WTC11 (cell line): ENCODE measurements at regions not wholly inside any gene's neighbourhood (a gene's known extent, or its start where the extent isn't known, plus 50 kb on each side); places are given as distances from the start of the nearest gene placed in this dataset.

Source experiments
- ATAC-seq: fragments of 200-7000 bp; cut with Tn5 transposase; 2 replicates; pipeline ENCODE4 v1.10.0; 2021; ENCODE audit warnings: mild to moderate bottlenecking, moderate library complexity
- CTCF ChIA-PET: fragments of 300-600 bp; sonication (Branson Sonifier 250); formaldehyde crosslinking; loops from one replicate; lab custom pipeline; 2021; ENCODE audit warnings: antibody characterized with exemption; lab: Charles Lee
- POLR2A ChIA-PET: fragments of 350-600 bp; sonication (Branson Sonifier 250); formaldehyde crosslinking; loops from one replicate; lab custom pipeline; 2021; ENCODE audit warnings: antibody characterized with exemption; lab: Charles Lee
- DNase-seq: peaks from one replicate; pipeline ENCODE4 v3.0.0; 2021; ENCODE audit warnings: low spot score
- H3K27ac Mint-ChIP-seq: 2 replicates; pipeline ENCODE4 v1.8.0; 2021; ENCODE audit warnings: mixed read lengths
- H3K27me3 Mint-ChIP-seq: 2 replicates; pipeline ENCODE4 v1.8.0; 2021; ENCODE audit warnings: low read depth, mild to moderate bottlenecking, moderate library complexity, mixed read lengths
- H3K36me3 Mint-ChIP-seq: 2 replicates; pipeline ENCODE4 v1.8.0; 2021; ENCODE audit warnings: mixed read lengths
- H3K4me1 Mint-ChIP-seq: 2 replicates; pipeline ENCODE4 v1.8.0; 2022; ENCODE audit warnings: mixed read lengths
- H3K4me3 Mint-ChIP-seq: 2 replicates; pipeline ENCODE4 v1.8.0; 2021; ENCODE audit warnings: mild to moderate bottlenecking, moderate library complexity, mixed read lengths
- H3K9me3 Mint-ChIP-seq: 2 replicates; pipeline ENCODE4 v1.8.0; 2021; ENCODE audit warnings: mixed read lengths
- ATF3 ChIP-seq: sonication (generic); formaldehyde crosslinking; conservative IDR thresholded peaks from 2 replicates; pipeline ENCODE4 v1.8.1; 2022; ENCODE audit warnings: mild to moderate bottlenecking, missing genetic modification reagents
- ATF6 ChIP-seq: sonication (generic); formaldehyde crosslinking; IDR thresholded peaks from 2 replicates; pipeline ENCODE4 v1.8.1; 2023; ENCODE audit warnings: mild to moderate bottlenecking, missing genetic modification reagents
- JAZF1 ChIP-seq: fragments of 250-450 bp; sonication (Bioruptor Pico); IDR thresholded peaks from 2 replicates; pipeline ENCODE4 v1.9.0; 2021; ENCODE audit warnings: moderate library complexity, mild to moderate bottlenecking, inconsistent platforms
- KAT7 ChIP-seq: sonication (generic); formaldehyde crosslinking; IDR thresholded peaks from 2 replicates; pipeline ENCODE4 v1.8.1; 2023; ENCODE audit warnings: missing genetic modification reagents, mild to moderate bottlenecking, borderline replicate concordance
- NR3C1 ChIP-seq: sonication (generic); formaldehyde crosslinking; conservative IDR thresholded peaks from 2 replicates; pipeline ENCODE4 v1.8.1; 2023; ENCODE audit warnings: low read depth, mild to moderate bottlenecking, missing genetic modification reagents
- SMAD4 ChIP-seq: sonication (generic); formaldehyde crosslinking; IDR thresholded peaks from 2 replicates; pipeline ENCODE4 v1.8.0; 2022; ENCODE audit warnings: mild to moderate bottlenecking, missing genetic modification reagents
- ZNF232 ChIP-seq: sonication (generic); formaldehyde crosslinking; IDR thresholded peaks from 2 replicates; pipeline ENCODE4 v1.8.0; 2022; ENCODE audit warnings: mild to moderate bottlenecking, missing genetic modification reagents
- TF ChIP-seq, protein P1 (sequence below): sonication (generic); formaldehyde crosslinking; IDR thresholded peaks from 2 replicates; pipeline ENCODE4 v1.8.1; 2023; ENCODE audit warnings: mild to moderate bottlenecking, missing genetic modification reagents, moderate library complexity
- TF ChIP-seq, protein P2 (sequence below): sonication (generic); formaldehyde crosslinking; IDR thresholded peaks from 2 replicates; pipeline ENCODE4 v1.8.0; 2022; ENCODE audit warnings: mild to moderate bottlenecking, missing genetic modification reagents
- TF ChIP-seq, protein P3 (sequence below): fragments of 250-450 bp; sonication (Bioruptor Pico); conservative IDR thresholded peaks from 2 replicates; pipeline ENCODE4 v1.9.0; 2021; ENCODE audit warnings: mild to moderate bottlenecking
- TF ChIP-seq, protein P4 (sequence below): fragments of 250-450 bp; sonication (Bioruptor Pico); IDR thresholded peaks from 2 replicates; pipeline ENCODE4 v1.9.0; 2021; ENCODE audit warnings: mild to moderate bottlenecking

GRCh38 chr1:118621839-118622238, 366.3 kb downstream of the TBX15 start (continued):
- TF ChIP-seq, protein P1, sequence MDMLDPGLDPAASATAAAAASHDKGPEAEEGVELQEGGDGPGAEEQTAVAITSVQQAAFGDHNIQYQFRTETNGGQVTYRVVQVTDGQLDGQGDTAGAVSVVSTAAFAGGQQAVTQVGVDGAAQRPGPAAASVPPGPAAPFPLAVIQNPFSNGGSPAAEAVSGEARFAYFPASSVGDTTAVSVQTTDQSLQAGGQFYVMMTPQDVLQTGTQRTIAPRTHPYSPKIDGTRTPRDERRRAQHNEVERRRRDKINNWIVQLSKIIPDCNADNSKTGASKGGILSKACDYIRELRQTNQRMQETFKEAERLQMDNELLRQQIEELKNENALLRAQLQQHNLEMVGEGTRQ, result no peak
- TF ChIP-seq, protein P2, sequence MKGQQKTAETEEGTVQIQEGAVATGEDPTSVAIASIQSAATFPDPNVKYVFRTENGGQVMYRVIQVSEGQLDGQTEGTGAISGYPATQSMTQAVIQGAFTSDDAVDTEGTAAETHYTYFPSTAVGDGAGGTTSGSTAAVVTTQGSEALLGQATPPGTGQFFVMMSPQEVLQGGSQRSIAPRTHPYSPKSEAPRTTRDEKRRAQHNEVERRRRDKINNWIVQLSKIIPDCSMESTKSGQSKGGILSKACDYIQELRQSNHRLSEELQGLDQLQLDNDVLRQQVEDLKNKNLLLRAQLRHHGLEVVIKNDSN (CRISPR knock-in tag), result no peak
- TF ChIP-seq KAT7 (CRISPR knock-in tag), result no peak
- TF ChIP-seq, protein P3, sequence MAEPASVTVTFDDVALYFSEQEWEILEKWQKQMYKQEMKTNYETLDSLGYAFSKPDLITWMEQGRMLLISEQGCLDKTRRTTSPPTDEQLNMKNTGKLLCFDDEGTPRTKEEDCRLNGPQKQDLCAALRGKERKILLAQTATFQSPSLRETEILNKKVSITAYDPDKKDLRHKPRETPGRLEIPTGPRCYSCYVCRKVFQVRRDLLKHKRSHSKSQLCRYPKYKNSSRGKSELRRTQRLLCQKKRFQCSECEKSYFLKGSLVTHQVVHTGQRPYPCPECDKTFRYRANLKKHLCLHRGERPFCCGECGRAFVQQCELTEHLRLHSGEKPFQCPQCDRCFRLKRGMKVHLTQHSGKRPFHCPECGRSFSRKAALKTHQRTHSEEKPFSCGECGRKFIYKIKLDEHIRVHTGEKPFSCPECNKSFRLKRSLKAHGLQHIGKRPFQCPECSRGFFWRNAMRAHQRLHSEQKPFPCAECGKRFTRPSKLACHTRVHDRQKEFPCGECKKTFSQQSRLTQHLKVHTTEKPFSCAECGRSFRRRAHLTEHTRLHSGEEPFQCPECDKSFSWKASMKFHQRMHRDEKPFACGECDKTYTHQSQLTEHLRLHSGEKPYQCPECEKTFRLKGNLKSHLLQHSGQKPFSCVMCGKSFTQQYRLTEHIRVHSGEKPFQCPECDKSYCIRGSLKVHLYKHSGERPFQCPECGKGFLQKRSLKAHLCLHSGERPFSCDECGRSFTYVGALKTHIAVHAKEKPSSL (CRISPR knock-in tag), result no peak

DNA sequence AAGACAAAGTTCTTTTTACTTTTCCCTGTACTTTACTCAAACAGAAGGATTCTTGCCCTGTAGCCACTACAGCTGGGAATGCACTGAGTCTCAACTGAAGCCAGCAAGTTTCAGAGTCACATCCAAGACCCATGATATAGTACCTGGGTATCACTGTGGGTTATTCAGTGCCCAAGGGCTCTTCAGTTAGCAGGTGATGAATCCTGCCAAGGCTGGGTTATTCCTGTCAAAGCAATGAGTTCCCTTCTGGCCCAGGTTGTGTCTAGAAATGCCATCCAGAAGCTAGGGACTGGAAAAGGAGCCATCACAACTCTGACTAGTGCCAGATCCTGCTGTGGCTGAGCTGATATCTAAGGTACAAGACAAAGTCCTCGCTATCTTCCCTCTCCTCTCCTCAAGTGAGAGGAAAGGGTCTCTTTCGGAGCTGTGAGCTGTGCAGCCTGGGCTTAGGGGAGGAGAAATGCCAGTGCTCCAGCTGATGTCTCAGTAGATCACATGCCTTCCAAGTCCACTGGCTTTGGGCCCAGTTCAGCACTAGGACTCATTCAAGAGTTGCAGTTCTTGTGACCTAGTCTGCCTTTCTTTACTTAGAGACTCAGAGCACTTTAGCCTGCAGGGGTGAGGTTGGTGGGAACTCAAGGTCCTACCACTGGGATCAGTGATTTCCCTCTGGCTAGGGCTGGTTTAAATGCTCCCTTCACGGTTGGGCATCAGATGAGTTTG, 369.4 kb downstream of the TBX15 start:
- DNase-seq (no peak), ATAC-seq (no peak)
- ChIA-PET CTCF (no interaction called here), POLR2A (no interaction called here)
- Mint-ChIP-seq H3K9me3 (peaks cover 10% of the 10 kb centered on the region), H3K27me3 (no peaks in the 10 kb centered on the region), H3K4me3 (no peak overlapping the region), H3K27ac (no peak overlapping the region), H3K4me1 (no peaks in the 10 kb centered on the region), H3K36me3 (no peaks in the 10 kb centered on the region)
- TF ChIP-seq ATF3 (CRISPR knock-in tag) (no peak), JAZF1 (CRISPR knock-in tag) (no peak), ATF6 (no peak), ZNF232 (no peak), SMAD4 (CRISPR knock-in tag) (no peak), NR3C1 (CRISPR knock-in tag) (no peak)
- TF ChIP-seq, protein P4, sequence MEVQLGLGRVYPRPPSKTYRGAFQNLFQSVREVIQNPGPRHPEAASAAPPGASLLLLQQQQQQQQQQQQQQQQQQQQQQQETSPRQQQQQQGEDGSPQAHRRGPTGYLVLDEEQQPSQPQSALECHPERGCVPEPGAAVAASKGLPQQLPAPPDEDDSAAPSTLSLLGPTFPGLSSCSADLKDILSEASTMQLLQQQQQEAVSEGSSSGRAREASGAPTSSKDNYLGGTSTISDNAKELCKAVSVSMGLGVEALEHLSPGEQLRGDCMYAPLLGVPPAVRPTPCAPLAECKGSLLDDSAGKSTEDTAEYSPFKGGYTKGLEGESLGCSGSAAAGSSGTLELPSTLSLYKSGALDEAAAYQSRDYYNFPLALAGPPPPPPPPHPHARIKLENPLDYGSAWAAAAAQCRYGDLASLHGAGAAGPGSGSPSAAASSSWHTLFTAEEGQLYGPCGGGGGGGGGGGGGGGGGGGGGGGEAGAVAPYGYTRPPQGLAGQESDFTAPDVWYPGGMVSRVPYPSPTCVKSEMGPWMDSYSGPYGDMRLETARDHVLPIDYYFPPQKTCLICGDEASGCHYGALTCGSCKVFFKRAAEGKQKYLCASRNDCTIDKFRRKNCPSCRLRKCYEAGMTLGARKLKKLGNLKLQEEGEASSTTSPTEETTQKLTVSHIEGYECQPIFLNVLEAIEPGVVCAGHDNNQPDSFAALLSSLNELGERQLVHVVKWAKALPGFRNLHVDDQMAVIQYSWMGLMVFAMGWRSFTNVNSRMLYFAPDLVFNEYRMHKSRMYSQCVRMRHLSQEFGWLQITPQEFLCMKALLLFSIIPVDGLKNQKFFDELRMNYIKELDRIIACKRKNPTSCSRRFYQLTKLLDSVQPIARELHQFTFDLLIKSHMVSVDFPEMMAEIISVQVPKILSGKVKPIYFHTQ, result no peak
- TF ChIP-seq, protein P3 (CRISPR knock-in tag), result no peak
